Stomach smooth muscle (tissue), 2 donors: ENCODE measurements at regions not wholly inside any gene's neighbourhood (a gene's known extent, or its start where the extent isn't known, plus 50 kb on each side); places are given as distances from the start of the nearest gene placed in this dataset.

Experiments
- H3K27ac ChIP-seq: one replicate; pipeline ENCODE4 v1.7.0; 2013; ENCODE audit warnings: mild to moderate bottlenecking, low read length, inconsistent platforms
- H3K27me3 ChIP-seq, 2 donors: one replicate each; pipeline ENCODE4 v1.7.0; 2013; ENCODE audit warnings: low read length in 2 of 2; ENCODE audit not compliant: insufficient read depth in 2 of 2, control insufficient read depth in 1 of 2
- H3K36me3 ChIP-seq, 2 donors: one replicate each; pipeline ENCODE4 v1.7.0; 2013; ENCODE audit warnings: low read length in 2 of 2; ENCODE audit not compliant: control insufficient read depth in 2 of 2, insufficient read depth in 2 of 2
- H3K4me1 ChIP-seq: one replicate; pipeline ENCODE4 v1.7.0; 2013; ENCODE audit warnings: low read length; ENCODE audit not compliant: control insufficient read depth, insufficient read depth
- H3K4me3 ChIP-seq, 2 donors: one replicate each; pipeline ENCODE4 v1.7.0; 2013; ENCODE audit warnings: low read length in 2 of 2
- H3K9ac ChIP-seq, 2 donors: one replicate each; pipeline ENCODE4 v1.7.0; 2013; ENCODE audit warnings: low read length in 2 of 2, mild to moderate bottlenecking in 1 of 2
- H3K9me3 ChIP-seq, 2 donors: one replicate each; pipeline ENCODE4 v1.7.0; 2013; ENCODE audit warnings: low read length in 2 of 2; ENCODE audit not compliant: control insufficient read depth in 2 of 2
- donor health status: healthy.
- donor health status: Pancreatic carcinoma.

- H3K27me3 ChIP-seq, result no peaks in the 10 kb centered on the region
- no peak overlapping the region for H3K4me3 ChIP-seq
- peaks cover 16% of the 10 kb centered on the region for H3K4me1 ChIP-seq
- no peak overlapping the region for H3K27ac ChIP-seq
- no peak overlapping the region for H3K9ac ChIP-seq
- no peaks in the 10 kb centered on the region for H3K9me3 ChIP-seq
- H3K36me3 ChIP-seq, result no peaks in the 10 kb centered on the region
These were observed 148.8 kb downstream of the GADD45G start for GRCh38 chr9:89753472-89754055.

- H3K36me3 ChIP-seq, result no peaks in the 10 kb centered on the region
- H3K9me3 ChIP-seq, result no peaks in the 10 kb centered on the region
- no peak overlapping the region for H3K4me3 ChIP-seq
- peaks cover 16% of the 10 kb centered on the region for H3K4me1 ChIP-seq
- no peaks in the 10 kb centered on the region for H3K27me3 ChIP-seq
- H3K9ac ChIP-seq, result no peak overlapping the region
- H3K27ac ChIP-seq, result no peak overlapping the region
These were observed 149.4 kb downstream of the GADD45G start for GRCh38 chr9:89754193-89754592.

- no peaks in the 10 kb centered on the region for H3K27me3 ChIP-seq
- no peaks in the 10 kb centered on the region for H3K9me3 ChIP-seq
- no peaks in the 10 kb centered on the region for H3K36me3 ChIP-seq
- peaks cover 14% of the 10 kb centered on the region for H3K4me1 ChIP-seq
- H3K9ac ChIP-seq, result no peak overlapping the region
- H3K27ac ChIP-seq, result no peak overlapping the region
- no peak overlapping the region for H3K4me3 ChIP-seq
These were observed 151.0 kb downstream of the GADD45G start for GRCh38 chr9:89755821-89756220.

- H3K9me3 ChIP-seq, result no peaks in the 10 kb centered on the region
- H3K36me3 ChIP-seq, result no peaks in the 10 kb centered on the region
- H3K4me1 ChIP-seq, result peaks cover 14% of the 10 kb centered on the region
- no peak overlapping the region for H3K9ac ChIP-seq
- H3K27me3 ChIP-seq, result no peaks in the 10 kb centered on the region
- no peak overlapping the region for H3K27ac ChIP-seq
- no peak overlapping the region for H3K4me3 ChIP-seq
These were observed 152.2 kb downstream of the GADD45G start for GRCh38 chr9:89756891-89757537.

- Histone ChIP-seq H3K27me3 (no peaks in the 10 kb centered on the region), H3K9me3 (no peaks in the 10 kb centered on the region), H3K9ac (no peak overlapping the region), H3K36me3 (no peaks in the 10 kb centered on the region), H3K27ac (no peak overlapping the region), H3K4me1 (peaks cover 14% of the 10 kb centered on the region), H3K4me3 (no peak overlapping the region)
These were observed 153.1 kb downstream of the GADD45G start for GRCh38 chr9:89757776-89758528.

- Histone ChIP-seq H3K4me3 (no peak overlapping the region), H3K27me3 (no peaks in the 10 kb centered on the region), H3K9me3 (no peaks in the 10 kb centered on the region), H3K9ac (no peak overlapping the region), H3K36me3 (no peaks in the 10 kb centered on the region), H3K4me1 (peaks cover 14% of the 10 kb centered on the region), H3K27ac (no peak overlapping the region)
These were observed 154.8 kb downstream of the GADD45G start for GRCh38 chr9:89759572-89759971.

GRCh38 chr9:89760123-89760522 lies 155.3 kb downstream of the GADD45G start:
- H3K9ac ChIP-seq, result no peak overlapping the region
- no peaks in the 10 kb centered on the region for H3K27me3 ChIP-seq
- no peak overlapping the region for H3K4me3 ChIP-seq
- H3K36me3 ChIP-seq, result no peaks in the 10 kb centered on the region
- H3K9me3 ChIP-seq, result no peaks in the 10 kb centered on the region
- H3K4me1 ChIP-seq, result peaks cover 14% of the 10 kb centered on the region
- no peak overlapping the region for H3K27ac ChIP-seq

GRCh38 chr9:89764217-89764616 lies 159.4 kb downstream of the GADD45G start:
- Histone ChIP-seq H3K9me3 (no peaks in the 10 kb centered on the region), H3K9ac (no peak overlapping the region), H3K27me3 (no peaks in the 10 kb centered on the region), H3K36me3 (no peaks in the 10 kb centered on the region), H3K27ac (no peak overlapping the region), H3K4me3 (no peak overlapping the region), H3K4me1 (no peaks in the 10 kb centered on the region)

- no peaks in the 10 kb centered on the region for H3K27me3 ChIP-seq
- no peaks in the 10 kb centered on the region for H3K9me3 ChIP-seq
- H3K4me1 ChIP-seq, result no peaks in the 10 kb centered on the region
- H3K4me3 ChIP-seq, result no peak overlapping the region
- H3K27ac ChIP-seq, result no peak overlapping the region
- H3K36me3 ChIP-seq, result no peaks in the 10 kb centered on the region
- H3K9ac ChIP-seq, result no peak overlapping the region
These were observed 160.6 kb downstream of the GADD45G start for GRCh38 chr9:89765211-89765946.

GRCh38 chr9:89766991-89767390 lies 162.2 kb downstream of the GADD45G start:
- no peak overlapping the region for H3K4me3 ChIP-seq
- no peak overlapping the region for H3K27ac ChIP-seq

More at GRCh38 chr9:89766991-89767390, 162.2 kb downstream of the GADD45G start:
- no peaks in the 10 kb centered on the region for H3K36me3 ChIP-seq
- H3K9ac ChIP-seq, result no peak overlapping the region
- H3K9me3 ChIP-seq, result no peaks in the 10 kb centered on the region
- H3K4me1 ChIP-seq, result no peaks in the 10 kb centered on the region
- no peaks in the 10 kb centered on the region for H3K27me3 ChIP-seq
